DMS53 (cell line): ENCODE measurements at regions not wholly inside any gene's neighbourhood (a gene's known extent, or its start where the extent isn't known, plus 50 kb on each side); places are given as distances from the start of the nearest gene placed in this dataset.
"Not testable (repeated sequence)": the region's sequence is repeated elsewhere in the genome, so short reads cannot be mapped to it uniquely, and the experiment has no call there.

Experiments used
- DNase-seq: peaks from one replicate; lab custom pipeline; 2025; lab: John Stamatoyannopoulos, UW

DNA sequence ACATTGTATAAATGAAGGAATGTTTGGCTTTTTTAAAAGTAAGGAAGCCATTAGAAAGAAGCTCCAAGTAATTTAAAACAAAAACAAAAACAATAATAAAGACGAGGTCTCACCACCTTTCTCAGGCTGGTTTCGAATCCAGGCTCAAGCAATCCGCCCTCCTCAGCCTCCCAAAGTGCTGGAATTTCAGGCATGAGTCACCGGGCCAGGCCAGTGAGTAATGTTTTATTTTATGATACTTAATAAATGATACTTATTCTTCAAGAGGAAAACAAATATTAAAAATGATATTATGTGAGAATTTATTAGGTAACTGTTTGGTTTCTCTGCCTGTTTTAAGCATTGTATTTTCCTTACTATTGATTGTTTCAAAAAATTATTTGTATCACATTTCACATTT, 201.4 kb upstream of the BRINP3 start:
- peak; percentile 5 for DNase-seq

DNA sequence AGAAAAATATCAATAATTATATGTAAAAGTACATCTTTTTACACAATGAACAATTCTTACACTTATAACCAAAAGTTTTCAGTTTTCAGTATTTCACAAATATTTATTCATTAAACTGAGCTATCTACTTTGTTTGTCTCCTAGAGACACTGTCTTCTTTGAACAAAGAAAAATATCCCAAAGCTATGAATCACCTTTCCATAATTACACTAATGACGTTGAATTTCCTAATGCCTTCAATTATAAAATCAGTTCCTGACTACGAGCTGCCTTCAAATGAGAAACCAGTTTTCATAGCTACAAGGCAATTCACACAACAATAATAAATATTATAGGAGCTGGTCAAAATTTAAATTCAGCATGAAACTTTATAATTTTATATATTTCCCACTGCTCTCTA, 201.8 kb upstream of the BRINP3 start:
- no peak for DNase-seq

DNA sequence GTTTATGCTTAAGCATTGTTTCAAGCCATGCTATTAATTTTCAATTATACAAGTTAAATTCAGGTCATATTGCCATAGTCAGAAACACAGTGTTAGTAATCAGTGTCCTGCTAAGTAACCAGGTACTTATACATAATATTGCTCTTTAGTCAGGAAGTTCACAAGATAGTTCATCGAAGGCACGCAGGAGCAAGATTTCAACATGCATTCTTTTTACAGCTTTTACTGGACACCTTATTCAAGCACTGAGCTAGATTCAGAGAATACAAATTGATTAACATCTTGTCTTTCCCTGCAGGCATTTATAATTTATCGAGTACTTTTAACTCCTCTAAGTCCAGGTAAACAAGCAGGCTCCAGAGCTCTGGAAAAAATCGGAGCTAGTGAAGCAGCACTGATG, 202.3 kb upstream of the BRINP3 start:
- DNase-seq = no peak

DNA sequence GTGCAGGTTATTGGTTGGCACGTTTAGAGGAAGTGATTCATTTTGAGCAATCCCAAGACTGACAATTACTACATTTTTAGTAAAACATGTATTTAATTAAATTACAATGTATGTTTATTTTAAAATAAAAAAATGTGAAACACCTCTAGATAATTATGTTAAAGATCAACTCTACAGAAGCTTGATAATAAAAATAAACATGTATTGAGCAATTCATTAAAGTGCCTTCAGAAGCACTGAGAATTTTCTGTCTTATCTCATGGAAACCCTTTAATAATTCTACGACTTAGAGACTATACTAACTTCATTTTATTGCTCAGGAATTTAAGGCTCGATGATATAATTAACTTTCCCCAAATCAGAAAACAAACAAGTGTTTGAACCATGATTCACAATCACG, 208.0 kb upstream of the BRINP3 start:
- DNase-seq = no peak

DNA sequence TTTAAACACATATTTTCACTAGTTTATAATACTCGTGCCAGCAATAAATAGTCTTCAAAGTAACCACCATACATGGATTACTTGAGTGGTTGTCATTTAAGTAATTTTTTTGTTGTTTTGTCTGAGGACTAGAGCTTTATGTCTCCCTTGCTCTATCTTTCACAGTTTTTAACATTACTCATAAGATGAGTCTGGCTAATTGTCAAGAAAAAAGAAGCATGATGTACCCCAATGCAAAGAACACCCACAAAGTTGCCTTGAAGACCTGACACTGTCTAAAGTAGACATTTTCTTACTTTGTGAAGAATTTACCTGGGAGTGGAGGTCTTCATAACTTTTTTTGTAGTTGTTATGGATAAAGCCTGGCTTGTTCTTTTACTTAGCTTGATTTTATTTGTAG, 210.4 kb upstream of the BRINP3 start:
- DNase-seq = no peak

DNA sequence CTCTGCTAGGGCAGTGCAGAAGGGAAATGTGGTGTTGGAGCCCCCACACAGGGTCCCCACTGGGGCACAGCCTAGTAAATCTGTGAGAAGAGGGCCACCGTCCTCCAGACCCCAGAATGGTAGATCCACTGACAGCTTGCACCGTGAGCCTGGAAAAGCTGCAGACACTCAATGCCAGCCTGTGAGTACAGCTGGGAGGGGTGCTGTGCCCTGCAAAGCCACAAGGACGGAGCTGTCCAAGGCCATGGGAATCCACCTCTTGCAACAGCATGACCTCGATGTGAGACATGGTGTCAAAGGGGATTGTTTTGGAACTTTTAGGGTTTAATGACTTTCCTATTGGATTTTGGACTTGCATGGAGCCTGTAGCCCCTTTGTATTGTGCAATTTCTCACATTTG, 220.8 kb upstream of the BRINP3 start:
- not testable (repeated sequence) for DNase-seq

DNA sequence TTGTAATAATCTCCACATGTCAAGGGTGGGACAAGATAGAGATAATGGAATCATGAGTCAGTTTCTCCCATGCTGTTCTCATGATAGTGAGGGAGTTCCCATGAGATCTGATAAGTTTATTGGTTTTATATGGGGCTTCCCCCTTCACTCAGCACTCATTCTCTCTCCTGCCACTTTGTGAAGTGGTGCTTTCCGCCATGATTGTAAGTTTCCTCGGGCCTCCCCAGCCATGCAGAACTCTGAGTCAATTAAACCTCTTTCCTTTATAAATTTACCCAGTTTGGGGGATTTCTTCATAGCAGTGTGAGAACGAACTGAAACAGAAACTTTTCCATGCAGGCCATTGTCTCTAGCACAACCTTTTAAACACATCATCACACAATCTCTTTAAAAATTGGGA, 221.5 kb upstream of the BRINP3 start:
- no peak for DNase-seq

DNA sequence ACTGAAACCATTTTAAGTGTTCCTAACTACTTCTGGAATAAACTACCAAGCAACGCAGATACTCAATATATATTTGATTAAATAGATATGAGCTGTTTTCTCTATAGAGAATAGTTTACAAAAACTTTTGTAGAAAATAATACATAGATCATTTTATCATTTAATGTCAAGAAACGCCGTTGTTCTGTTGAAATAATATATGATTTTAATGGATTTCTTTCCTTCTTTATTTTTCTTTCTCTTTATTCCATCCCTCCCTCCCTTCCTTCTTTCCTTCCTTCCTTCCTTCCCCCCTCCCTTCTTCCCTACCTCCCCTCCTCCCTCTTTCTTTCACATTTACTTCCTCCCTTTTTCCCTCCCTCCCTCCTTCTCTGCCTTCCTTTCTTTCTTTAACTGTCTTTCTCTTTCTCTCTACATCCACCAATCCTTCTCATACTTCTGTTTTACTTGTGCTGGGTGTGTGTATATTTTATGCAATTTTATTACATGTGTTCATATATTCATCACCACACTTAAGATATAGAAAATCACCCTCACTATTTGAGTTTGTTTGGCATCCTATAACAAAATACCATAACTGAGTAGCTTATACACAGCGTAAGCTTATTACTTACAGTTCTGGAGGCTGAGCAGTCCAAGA, 230.9 kb upstream of the BRINP3 start:
- DNase-seq = no peak

DNA sequence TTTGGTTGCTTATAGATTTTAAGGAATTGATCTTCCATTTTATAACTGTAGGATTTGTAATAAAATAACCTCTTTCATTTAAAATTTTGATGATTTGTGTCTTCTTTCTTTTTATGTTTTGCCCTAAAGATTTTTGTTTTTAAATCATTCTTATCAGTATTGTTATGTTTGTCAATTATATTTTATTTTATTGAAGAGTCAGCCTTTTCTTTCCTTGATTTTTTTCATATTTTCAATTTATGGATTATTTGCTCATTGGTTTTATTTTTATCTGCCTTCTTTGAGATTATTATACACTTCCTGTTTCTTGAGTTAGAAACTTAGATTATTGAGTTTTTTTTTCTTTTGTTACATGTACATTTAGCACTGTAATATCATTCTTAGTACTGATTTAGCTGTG, 233.4 kb upstream of the BRINP3 start:
- no peak for DNase-seq

DNA sequence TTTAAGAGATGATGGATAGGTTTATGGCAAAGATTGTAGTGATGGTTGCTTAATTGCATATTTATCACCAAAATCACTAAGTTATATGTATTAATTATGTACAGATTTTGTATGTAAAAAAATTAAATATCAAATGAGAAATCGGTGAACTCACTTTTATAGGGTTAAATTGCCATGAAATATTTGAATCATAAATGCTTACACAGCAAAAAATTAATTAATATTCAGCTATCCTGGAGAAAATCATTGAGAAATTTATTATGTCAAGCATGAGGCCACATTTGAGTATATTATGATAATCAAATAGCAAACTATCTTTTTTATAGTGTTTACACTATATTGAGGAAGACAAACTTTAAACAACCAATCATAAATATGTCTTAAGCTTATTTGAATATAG, 239.4 kb upstream of the BRINP3 start:
- DNase-seq = no peak

DNA sequence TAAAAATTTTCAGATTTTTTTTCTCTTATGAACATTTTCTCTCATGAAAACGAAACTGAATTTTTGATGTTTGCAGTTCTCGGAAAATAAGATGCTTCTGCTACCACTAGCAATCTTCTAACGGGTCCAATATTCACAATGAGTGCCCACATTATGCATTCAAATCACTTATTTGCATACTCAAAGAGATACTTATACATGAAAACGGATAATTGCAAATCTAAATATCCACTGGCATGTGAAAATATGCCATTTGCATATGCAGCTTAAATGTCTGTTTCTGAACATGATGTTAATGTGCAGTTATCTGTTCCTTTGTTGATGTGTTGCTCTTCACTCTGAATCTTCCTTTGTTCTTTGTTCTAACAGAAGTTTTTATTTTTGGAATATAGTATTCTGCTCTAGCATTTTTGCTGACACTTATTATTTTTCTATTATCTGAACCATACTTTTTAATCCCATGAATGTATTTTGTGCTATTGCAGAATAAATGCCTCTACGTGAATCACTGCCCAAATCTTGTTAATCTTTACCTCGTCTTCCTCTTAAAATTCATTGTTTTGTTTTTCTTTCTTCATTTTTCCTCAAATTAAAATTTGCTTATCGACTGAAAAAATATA, 259.4 kb upstream of the BRINP3 start:
- DNase-seq = no peak

DNA sequence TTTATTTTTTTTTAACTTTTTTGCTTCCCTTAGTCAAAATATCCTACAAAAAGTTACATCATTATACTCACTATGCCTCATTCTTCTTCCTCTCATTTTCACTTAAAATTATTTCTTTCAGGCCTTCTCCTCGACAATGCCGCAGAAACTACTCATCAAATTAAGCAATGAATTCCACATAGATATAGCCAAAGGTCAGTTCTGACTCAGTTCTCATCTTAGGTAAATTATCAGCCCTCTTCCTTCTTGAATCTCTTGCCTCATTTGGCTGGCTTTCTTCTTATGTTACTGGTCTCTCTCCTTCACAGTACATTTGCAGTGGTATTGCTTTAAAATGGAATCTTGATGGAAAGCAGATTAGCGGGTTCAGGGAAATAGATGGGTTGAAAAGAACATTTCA, 260.7 kb upstream of the BRINP3 start:
- no peak for DNase-seq

DNA sequence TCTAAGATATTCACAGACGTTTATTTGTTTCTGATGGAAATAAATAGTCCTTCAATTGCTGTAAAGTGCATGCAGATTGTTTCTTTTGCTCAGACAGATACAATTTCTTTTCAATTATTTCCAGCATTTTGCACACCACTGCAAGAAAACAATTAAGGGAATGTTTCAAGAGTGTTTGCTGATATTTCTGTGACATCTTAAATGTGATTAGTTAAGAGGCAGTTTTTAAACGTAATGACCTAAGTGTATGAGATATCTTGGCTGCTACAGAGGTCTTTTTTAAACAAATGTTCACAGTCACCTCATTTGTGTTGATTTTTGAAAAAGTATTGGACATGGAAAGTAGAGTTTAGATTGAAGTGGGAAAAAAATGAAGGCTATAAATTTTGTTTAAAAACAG, 262.3 kb upstream of the BRINP3 start:
- no peak for DNase-seq

DNA sequence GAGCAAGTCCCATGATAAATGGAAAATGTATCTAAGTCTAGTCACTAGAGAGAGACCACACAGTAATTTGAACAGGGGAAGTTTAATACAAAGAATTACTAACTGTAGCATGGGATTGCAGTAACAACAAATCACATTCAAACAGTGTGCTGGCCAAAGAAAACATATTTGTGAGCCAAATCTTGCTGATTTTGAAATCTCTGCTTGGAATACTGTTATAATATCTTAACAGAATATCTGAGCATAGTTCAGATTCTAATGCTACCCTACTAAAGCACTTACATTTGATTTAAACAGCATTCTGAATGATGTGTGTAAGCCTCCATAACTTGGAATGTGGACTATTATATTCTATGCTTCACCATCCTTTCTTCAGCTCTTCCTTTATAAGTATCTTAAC, 270.0 kb upstream of the BRINP3 start:
- DNase-seq = no peak

DNA sequence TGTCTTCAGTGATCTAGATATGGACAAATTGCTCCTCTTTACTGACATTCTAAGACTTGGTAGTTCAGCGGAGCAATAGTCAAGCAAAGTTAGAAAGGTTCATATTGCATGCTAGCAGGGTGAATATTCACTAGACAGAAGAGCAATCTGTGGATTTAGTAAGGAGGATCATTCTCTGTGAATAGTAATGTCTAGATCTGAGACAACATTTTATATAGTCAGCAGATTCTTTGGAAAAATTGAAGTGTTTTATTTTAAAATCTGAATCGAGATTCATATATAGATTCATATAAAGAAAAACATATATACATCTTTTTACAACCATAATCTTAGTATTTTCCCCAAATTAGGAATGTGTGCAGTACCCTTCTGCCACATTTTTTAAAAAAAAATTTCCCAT, 274.5 kb upstream of the BRINP3 start:
- no peak for DNase-seq

DNA sequence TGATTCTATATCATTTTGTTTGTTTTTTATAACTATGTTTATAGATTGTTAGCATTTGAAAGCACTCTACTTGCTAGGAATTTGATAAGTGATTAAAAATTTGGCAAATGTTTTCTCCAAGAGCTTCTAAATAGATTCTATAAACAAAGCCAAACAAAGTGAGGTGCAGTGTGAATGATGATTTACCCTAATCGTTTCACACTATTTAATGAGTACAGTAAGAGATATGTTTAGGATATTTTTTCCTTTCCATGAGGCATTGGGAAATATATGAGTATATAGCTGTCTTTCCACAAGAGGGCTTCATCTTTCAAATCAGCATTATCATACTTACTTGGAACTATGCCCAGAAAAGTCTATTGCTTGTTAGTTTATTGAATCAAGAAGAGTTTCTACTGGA, 277.0 kb upstream of the BRINP3 start:
- DNase-seq = peak; percentile 77

DNA sequence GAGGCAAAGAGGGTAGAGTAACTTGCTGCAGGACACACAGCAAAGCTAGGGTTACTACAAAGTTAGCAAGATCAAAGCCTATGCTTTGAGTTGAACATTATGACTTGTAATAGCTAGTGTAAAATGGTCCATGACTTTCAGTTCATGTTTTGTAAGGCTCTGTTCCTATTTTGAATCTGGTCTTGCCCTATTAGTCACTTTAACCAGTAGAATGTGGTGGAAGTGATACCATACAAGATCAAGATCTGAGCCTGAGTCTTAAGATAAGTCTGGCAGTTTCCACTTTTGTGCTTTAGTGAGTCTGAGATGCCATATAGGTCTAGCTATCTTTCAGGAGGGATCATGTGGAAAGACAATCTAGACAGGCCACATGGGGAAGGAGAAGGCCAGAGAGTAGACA, 282.1 kb upstream of the BRINP3 start:
- no peak for DNase-seq

DNA sequence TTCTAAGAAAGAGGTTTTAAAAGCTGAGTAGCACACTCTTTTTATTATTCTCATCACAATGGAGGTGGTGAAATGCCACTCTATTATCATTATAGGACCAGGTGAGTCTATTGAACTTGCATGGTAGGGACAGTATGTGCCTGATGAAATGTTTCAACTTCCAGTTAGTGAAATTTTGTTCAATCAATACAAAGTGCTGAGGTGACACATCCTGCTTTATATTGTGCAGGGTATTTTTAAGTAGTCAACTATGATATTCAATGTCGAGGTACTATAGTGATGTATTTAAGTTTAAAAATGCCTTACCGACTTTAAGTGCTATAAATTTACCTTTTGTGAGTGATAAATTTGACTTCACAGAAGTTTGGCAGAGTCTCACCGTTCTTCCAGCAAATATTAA, 284.7 kb upstream of the BRINP3 start:
- no peak for DNase-seq

DNA sequence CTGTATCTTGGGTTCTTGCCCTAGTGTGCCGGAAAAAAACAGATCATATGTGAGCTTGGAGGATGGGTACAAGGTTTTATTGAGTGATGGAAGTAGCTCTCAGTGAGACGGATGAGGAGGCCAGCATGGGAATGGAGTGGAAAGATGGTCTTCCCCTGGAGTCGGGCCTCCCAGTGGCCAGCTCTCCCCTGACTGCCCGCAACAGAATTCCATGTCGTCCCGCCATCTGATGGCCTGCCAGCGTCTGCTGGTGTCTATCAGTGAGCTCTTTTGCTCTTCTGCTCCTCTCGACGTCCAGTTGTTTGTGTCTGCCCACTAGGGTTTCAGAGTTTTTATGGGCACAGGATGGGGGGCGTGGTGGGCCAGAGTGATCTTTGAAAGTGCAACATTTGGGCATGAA, 315.2 kb upstream of the BRINP3 start:
- no peak for DNase-seq

DNA sequence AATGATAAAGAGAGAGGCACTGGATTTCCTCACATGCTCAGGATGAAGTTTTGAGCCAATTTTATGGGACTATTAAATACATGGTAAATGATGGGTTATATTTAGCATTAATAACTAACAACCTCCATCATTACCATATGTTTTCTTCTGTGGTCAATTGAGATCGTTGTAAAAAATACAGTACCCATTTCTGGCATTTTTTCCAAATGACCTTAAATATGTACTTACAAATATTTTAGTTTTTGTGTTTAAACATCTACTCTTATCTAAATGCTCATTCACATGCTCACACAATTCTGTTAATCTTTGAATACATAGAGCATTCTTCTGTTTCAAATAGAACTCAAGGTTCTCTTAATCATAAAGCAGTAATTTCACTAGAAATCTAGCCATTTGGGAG, 330.0 kb upstream of the BRINP3 start:
- DNase-seq = no peak

DNA sequence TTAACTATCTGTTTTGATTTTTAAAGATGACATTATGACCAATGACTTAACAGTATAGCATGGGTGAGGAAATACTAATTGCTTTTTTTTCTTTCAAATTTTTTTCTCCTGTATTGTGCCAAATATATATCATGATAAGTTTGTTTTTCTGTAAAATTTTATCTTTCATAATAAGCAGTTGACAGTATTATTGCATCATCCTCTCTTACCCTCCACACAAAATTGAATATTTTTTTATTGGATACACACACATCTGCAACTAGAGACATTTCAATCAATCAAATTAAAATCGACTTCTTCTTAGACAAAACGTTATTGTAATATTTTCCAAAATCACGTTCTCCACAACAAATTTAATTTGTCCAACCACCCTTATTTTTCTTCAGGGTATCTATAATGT, 330.4 kb upstream of the BRINP3 start:
- DNase-seq = no peak

DNA sequence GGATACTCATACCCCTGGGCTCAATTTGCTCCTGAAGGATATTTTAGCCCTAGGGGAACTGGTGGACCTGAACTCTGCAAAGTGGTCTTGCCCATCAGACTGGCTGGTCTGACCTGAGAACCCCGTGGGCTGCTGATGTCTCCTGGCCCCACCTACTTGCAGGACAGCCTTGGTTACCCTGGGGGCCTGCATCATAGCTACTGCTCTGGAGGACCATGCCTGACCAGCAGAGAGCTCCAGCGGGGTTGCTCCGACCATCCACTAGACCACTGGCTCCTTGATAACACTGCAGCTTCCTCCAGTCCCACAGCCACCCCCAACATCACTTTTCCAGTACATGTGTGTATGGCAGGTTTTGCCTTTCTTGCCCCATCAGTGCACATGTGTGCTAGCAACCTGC, 331.6 kb upstream of the BRINP3 start:
- DNase-seq = no peak

DNA sequence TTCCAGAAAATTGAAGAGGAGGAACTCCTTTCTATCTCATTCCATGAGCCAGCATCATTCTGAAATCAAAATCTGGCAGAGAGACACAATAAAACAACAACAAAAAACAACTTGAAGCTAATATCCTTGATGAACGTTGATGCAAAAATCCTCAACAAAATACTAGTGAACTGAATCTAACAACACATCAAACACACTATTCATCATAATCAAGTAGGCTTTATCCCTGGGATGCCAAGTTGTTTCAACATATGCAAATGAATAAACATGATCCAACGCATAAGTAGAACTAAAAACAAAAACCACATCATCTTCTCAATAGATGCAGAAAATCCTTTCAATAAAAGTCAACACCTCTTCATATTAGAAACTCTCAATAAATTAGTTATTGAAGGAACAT, 335.3 kb upstream of the BRINP3 start:
- no peak for DNase-seq

DNA sequence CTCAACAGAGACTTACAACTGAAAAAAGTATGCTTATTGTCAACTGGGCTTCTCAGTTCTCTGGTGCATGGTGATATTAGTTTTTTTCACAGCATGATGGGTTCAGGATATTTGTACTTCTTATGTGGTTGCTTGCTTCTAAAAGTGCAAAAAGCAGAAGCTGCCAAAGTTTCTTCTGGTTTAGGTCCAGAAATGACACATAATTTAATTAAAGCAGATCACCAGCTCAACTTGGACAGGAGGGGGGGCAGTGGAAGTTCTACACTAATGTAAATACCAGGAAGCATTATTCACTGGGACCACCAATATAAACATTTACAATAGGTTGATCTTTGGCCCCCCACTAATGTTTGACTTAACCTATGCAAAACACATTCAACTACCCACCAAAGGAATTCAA, 354.8 kb upstream of the BRINP3 start:
- no peak for DNase-seq
